ENCODE measurements at regions not wholly inside any gene's neighbourhood (a gene's known extent, or its start where the extent isn't known, plus 50 kb on each side); places are given as distances from the start of the nearest gene placed in this dataset.

DNA sequence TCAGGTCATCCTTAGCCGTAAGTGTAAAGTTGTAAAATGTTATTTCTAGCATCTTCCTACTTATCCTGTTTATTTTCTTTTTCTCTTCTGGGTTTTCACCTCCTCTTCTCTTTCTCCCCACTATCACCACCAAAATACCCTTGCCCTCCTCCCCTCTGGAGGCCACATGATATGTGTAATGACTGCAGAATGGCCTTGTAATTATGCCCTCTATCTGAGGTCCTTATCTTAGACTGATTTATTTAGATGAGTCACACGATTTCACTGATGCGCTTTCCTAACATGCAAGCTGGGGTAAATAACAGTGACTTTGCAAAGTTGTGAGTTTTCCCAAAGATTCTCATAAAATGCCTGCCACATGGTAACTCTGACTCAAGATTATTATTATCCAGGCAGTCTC is 231.8 kb upstream of the GPRIN3 start:
- no peak overlapping the region for H3K4ac ChIP-seq (ENCODE audit: low read length)
- no peak overlapping the region for H3K4me2 ChIP-seq (ENCODE audit: insufficient read depth, low read length, poor library complexity, severe bottlenecking)
- H3K27me3 ChIP-seq (ENCODE audit: control insufficient read depth in 3 of 3, insufficient read depth in 3 of 3, low read depth in 1 of 3, low read length in 3 of 3) = no peaks in the 10 kb centered on the region
- H3K4me1 ChIP-seq (ENCODE audit: control insufficient read depth in 2 of 2, insufficient read depth in 1 of 2, low read depth in 1 of 2, low read length in 2 of 2) = peaks cover 5 to 12% of the 10 kb centered on the region in 2 donors
- H4K91ac ChIP-seq (ENCODE audit: low read depth, low read length, poor library complexity) = no peak overlapping the region
- no peak overlapping the region for H3K27ac ChIP-seq (replicated peaks; ENCODE audit: low read length)
- peaks cover 0 to 8% of the 10 kb centered on the region in 2 donors for H3K9me3 ChIP-seq (replicated peaks in 1 of 2; ENCODE audit: control insufficient read depth in 2 of 2, insufficient read depth in 1 of 2, low read depth in 1 of 2, low read length in 2 of 2)
- H2AK5ac ChIP-seq (ENCODE audit: low read depth, low read length) = no peak overlapping the region
- H2BK120ac ChIP-seq (ENCODE audit: low read depth, low read length) = no peak overlapping the region
- no peak overlapping the region for H3K23ac ChIP-seq (ENCODE audit: low read depth, low read length, poor library complexity)
- no peaks in the 10 kb centered on the region for H3K36me3 ChIP-seq (replicated peaks in 1 of 2; ENCODE audit: control insufficient read depth in 2 of 2, insufficient read depth in 2 of 2, low read length in 2 of 2)
- H2AFZ ChIP-seq (ENCODE audit: low read length) = no peak overlapping the region
- no peak overlapping the region for H2BK5ac ChIP-seq (ENCODE audit: low read length)
- H3K4me3 ChIP-seq (ENCODE audit: low read length in 2 of 2) = no peak overlapping the region
- WGBS, 2 donors (ENCODE audit: extremely low coverage in 2 of 2, insufficient read length in 2 of 2, insufficient replicate concordance in 1 of 2) = no CpG with 5 or more reads among the region's 3 CpGs
- H3K9ac ChIP-seq (ENCODE audit: low read depth, low read length, poor library complexity) = no peak overlapping the region
- H2BK15ac ChIP-seq (ENCODE audit: low read length) = no peak overlapping the region
- DNase-seq (ENCODE audit: low spot score) = no peak
- H3K79me1 ChIP-seq (ENCODE audit: low read depth, low read length) = no peaks in the 10 kb centered on the region
- H4K8ac ChIP-seq (ENCODE audit: low read depth, low read length) = no peak overlapping the region
- H3K18ac ChIP-seq (ENCODE audit: low read length) = no peak overlapping the region
- H3K14ac ChIP-seq (ENCODE audit: low read length) = no peak overlapping the region
- H2BK12ac ChIP-seq (ENCODE audit: low read length) = no peak overlapping the region

DNA sequence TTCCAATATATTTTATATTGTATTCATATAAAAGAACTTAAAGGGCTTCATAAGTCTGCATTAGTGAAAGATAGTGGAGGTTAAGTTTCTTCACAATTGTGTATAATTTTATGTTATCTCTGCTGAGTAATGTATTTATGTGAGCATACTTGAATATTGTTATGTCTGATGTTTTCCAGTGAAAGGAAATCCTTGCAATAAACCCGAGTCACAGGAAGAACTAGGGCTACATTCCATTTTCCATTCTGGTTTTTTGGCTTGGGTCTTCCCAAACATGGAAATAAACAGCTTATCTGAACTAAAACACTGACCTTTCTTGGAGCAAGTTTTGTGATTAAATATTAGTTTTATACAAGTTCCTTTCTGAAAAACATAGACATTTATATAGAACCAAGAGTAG is 231.3 kb upstream of the GPRIN3 start:
- peaks cover 5 to 12% of the 10 kb centered on the region in 2 donors for H3K4me1 ChIP-seq (ENCODE audit: control insufficient read depth in 2 of 2, insufficient read depth in 1 of 2, low read depth in 1 of 2, low read length in 2 of 2)
- no peak overlapping the region for H3K4me3 ChIP-seq (ENCODE audit: low read length in 2 of 2)
- WGBS, 2 donors (ENCODE audit: extremely low coverage in 2 of 2, insufficient read length in 2 of 2, insufficient replicate concordance in 1 of 2) = no CpG with 5 or more reads among the region's 1 CpG
- no peak overlapping the region for H2BK5ac ChIP-seq (ENCODE audit: low read length)
- H2BK15ac ChIP-seq (ENCODE audit: low read length) = no peak overlapping the region
- H3K27ac ChIP-seq (replicated peaks; ENCODE audit: low read length) = no peak overlapping the region
- no peaks in the 10 kb centered on the region for H3K27me3 ChIP-seq (ENCODE audit: control insufficient read depth in 3 of 3, insufficient read depth in 3 of 3, low read depth in 1 of 3, low read length in 3 of 3)
- no peak overlapping the region for H3K23ac ChIP-seq (ENCODE audit: low read depth, low read length, poor library complexity)
- no peak overlapping the region for H4K8ac ChIP-seq (ENCODE audit: low read depth, low read length)
- no peak overlapping the region for H3K9ac ChIP-seq (ENCODE audit: low read depth, low read length, poor library complexity)
- no peak overlapping the region for H3K4ac ChIP-seq (ENCODE audit: low read length)
- H3K14ac ChIP-seq (ENCODE audit: low read length) = no peak overlapping the region
- H2BK120ac ChIP-seq (ENCODE audit: low read depth, low read length) = no peak overlapping the region
- no peak overlapping the region for H2BK12ac ChIP-seq (ENCODE audit: low read length)
- H3K18ac ChIP-seq (ENCODE audit: low read length) = no peak overlapping the region
- H3K9me3 ChIP-seq (replicated peaks in 1 of 2; ENCODE audit: control insufficient read depth in 2 of 2, insufficient read depth in 1 of 2, low read depth in 1 of 2, low read length in 2 of 2) = peaks cover 0 to 6% of the 10 kb centered on the region in 2 donors
- no peak overlapping the region for H2AK5ac ChIP-seq (ENCODE audit: low read depth, low read length)
- no peak overlapping the region for H3K4me2 ChIP-seq (ENCODE audit: insufficient read depth, low read length, poor library complexity, severe bottlenecking)
- H2AFZ ChIP-seq (ENCODE audit: low read length) = no peak overlapping the region
- H3K79me1 ChIP-seq (ENCODE audit: low read depth, low read length) = no peaks in the 10 kb centered on the region
- H3K36me3 ChIP-seq (replicated peaks in 1 of 2; ENCODE audit: control insufficient read depth in 2 of 2, insufficient read depth in 2 of 2, low read length in 2 of 2) = no peaks in the 10 kb centered on the region
- DNase-seq (ENCODE audit: low spot score) = no peak
- H4K91ac ChIP-seq (ENCODE audit: low read depth, low read length, poor library complexity) = no peak overlapping the region

DNA sequence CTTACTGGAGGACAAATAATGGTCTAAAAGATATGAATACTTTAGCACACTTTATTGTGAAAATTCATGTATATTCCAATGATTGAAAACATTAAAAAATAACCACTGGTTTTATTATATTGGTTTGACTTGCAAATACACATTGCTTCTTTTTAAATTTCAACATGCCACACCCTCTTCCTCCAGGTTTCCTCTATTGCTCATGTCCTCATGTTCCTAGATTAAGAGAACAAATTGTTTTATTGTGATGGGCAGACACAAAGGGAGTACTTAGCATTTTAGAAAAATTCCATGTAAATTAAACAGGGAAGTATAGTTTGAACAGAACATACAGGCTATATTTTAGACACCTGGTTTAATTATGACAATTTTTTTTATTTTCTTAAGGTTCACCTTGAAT is 230.6 kb upstream of the GPRIN3 start:
- H3K4ac ChIP-seq (ENCODE audit: low read length) = no peak overlapping the region
- H2BK15ac ChIP-seq (ENCODE audit: low read length) = no peak overlapping the region
- H3K9me3 ChIP-seq (replicated peaks in 1 of 2; ENCODE audit: control insufficient read depth in 2 of 2, insufficient read depth in 1 of 2, low read depth in 1 of 2, low read length in 2 of 2) = no peaks in the 10 kb centered on the region
- DNase-seq (ENCODE audit: low spot score) = no peak
- H3K4me3 ChIP-seq (ENCODE audit: low read length in 2 of 2) = no peak overlapping the region
- H2AFZ ChIP-seq (ENCODE audit: low read length) = no peak overlapping the region
- no peak overlapping the region for H4K91ac ChIP-seq (ENCODE audit: low read depth, low read length, poor library complexity)
- no peaks in the 10 kb centered on the region for H3K36me3 ChIP-seq (replicated peaks in 1 of 2; ENCODE audit: control insufficient read depth in 2 of 2, insufficient read depth in 2 of 2, low read length in 2 of 2)
- H3K23ac ChIP-seq (ENCODE audit: low read depth, low read length, poor library complexity) = no peak overlapping the region
- H4K8ac ChIP-seq (ENCODE audit: low read depth, low read length) = no peak overlapping the region
- no peak overlapping the region for H3K27ac ChIP-seq (replicated peaks; ENCODE audit: low read length)
- H2BK120ac ChIP-seq (ENCODE audit: low read depth, low read length) = no peak overlapping the region
- no peak overlapping the region for H3K18ac ChIP-seq (ENCODE audit: low read length)
- peaks cover 5 to 12% of the 10 kb centered on the region in 2 donors for H3K4me1 ChIP-seq (ENCODE audit: control insufficient read depth in 2 of 2, insufficient read depth in 1 of 2, low read depth in 1 of 2, low read length in 2 of 2)
- no peak overlapping the region for H3K4me2 ChIP-seq (ENCODE audit: insufficient read depth, low read length, poor library complexity, severe bottlenecking)
- H2BK12ac ChIP-seq (ENCODE audit: low read length) = no peak overlapping the region
- no peaks in the 10 kb centered on the region for H3K27me3 ChIP-seq (ENCODE audit: control insufficient read depth in 3 of 3, insufficient read depth in 3 of 3, low read depth in 1 of 3, low read length in 3 of 3)
- no peak overlapping the region for H2BK5ac ChIP-seq (ENCODE audit: low read length)
- H3K9ac ChIP-seq (ENCODE audit: low read depth, low read length, poor library complexity) = no peak overlapping the region
- H3K14ac ChIP-seq (ENCODE audit: low read length) = no peak overlapping the region
- no peak overlapping the region for H2AK5ac ChIP-seq (ENCODE audit: low read depth, low read length)
- no peaks in the 10 kb centered on the region for H3K79me1 ChIP-seq (ENCODE audit: low read depth, low read length)

DNA sequence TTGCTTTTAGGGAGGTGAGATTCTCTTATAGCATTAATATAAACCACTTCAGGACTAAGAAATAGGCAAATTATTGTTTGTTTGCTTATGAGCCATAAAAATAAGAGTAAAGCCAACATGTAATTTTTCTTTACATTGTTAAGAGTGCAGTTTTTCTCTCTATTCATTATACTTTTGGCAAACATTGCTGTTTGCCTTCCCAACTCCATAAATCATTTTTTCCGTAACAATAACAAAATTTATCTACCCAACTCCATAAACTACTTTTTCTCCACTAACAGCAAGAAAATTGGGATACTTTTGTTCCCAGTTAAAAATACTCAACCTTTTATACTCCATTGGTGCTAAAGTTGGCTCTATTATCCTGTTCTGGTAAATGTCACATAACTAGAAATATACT is 229.7 kb upstream of the GPRIN3 start:
- WGBS, 2 donors (ENCODE audit: extremely low coverage in 2 of 2, insufficient read length in 2 of 2, insufficient replicate concordance in 1 of 2) = 100% methylated on average over 1 of the region's 1 CpG

More for the DNA sequence above, 229.7 kb upstream of the GPRIN3 start:
- Histone ChIP-seq H3K4me1 (ENCODE audit: control insufficient read depth in 2 of 2, insufficient read depth in 1 of 2, low read depth in 1 of 2, low read length in 2 of 2) (peaks cover 5 to 12% of the 10 kb centered on the region in 2 donors), H3K9ac (ENCODE audit: low read depth, low read length, poor library complexity) (no peak overlapping the region), H3K36me3 (replicated peaks in 1 of 2; ENCODE audit: control insufficient read depth in 2 of 2, insufficient read depth in 2 of 2, low read length in 2 of 2) (no peaks in the 10 kb centered on the region), H2AFZ (ENCODE audit: low read length) (no peak overlapping the region), H2AK5ac (ENCODE audit: low read depth, low read length) (no peak overlapping the region), H2BK15ac (ENCODE audit: low read length) (no peak overlapping the region), H3K9me3 (replicated peaks in 1 of 2; ENCODE audit: control insufficient read depth in 2 of 2, insufficient read depth in 1 of 2, low read depth in 1 of 2, low read length in 2 of 2) (no peaks in the 10 kb centered on the region), H3K4ac (ENCODE audit: low read length) (no peak overlapping the region), H3K18ac (ENCODE audit: low read length) (no peak overlapping the region), H3K27ac (replicated peaks; ENCODE audit: low read length) (no peak overlapping the region), H3K79me1 (ENCODE audit: low read depth, low read length) (no peaks in the 10 kb centered on the region), H3K14ac (ENCODE audit: low read length) (no peak overlapping the region), H2BK5ac (ENCODE audit: low read length) (no peak overlapping the region), H3K4me3 (ENCODE audit: low read length in 2 of 2) (no peak overlapping the region), H4K91ac (ENCODE audit: low read depth, low read length, poor library complexity) (no peak overlapping the region), H2BK120ac (ENCODE audit: low read depth, low read length) (no peak overlapping the region), H3K27me3 (ENCODE audit: control insufficient read depth in 3 of 3, insufficient read depth in 3 of 3, low read depth in 1 of 3, low read length in 3 of 3) (no peaks in the 10 kb centered on the region), H3K4me2 (ENCODE audit: insufficient read depth, low read length, poor library complexity, severe bottlenecking) (no peak overlapping the region), H2BK12ac (ENCODE audit: low read length) (no peak overlapping the region), H4K8ac (ENCODE audit: low read depth, low read length) (no peak overlapping the region), H3K23ac (ENCODE audit: low read depth, low read length, poor library complexity) (no peak overlapping the region)
- DNase-seq (ENCODE audit: low spot score) = no peak

Data from neuronal stem cell (in vitro differentiated cells).